SK-N-SH (cell line): ENCODE measurements at regions not wholly inside any gene's neighbourhood (a gene's known extent, or its start where the extent isn't known, plus 50 kb on each side); places are given as distances from the start of the nearest gene placed in this dataset.

Source experiments
- CTCF ChIA-PET: fragments of 300-600, 350-600 bp; formaldehyde crosslinking; extraction: SDS; loops from one replicate; lab custom pipeline; 2021; lab: Yijun Ruan, JAX
- POLR2A ChIA-PET: fragments of 350-600 bp; sonication (Branson Sonifier 250); formaldehyde crosslinking; extraction: SDS; loops from one replicate; lab custom pipeline; 2020; ENCODE audit warnings: antibody characterized with exemption, inconsistent platforms; lab: Yijun Ruan, JAX
- DNase-seq: peaks from one replicate; pipeline ENCODE4 v3.0.0; 2012
- H2AFZ ChIP-seq: fragments of 200-600 bp; sonication (generic); 2 replicates; pipeline ENCODE4 v1.8.1; 2016; ENCODE audit warnings: antibody characterized with exemption, mild to moderate bottlenecking, low read depth
- H3F3A ChIP-seq: fragments of 200-600 bp; sonication (generic); replicated peaks from 2 replicates; pipeline ENCODE3; 2016; ENCODE audit warnings: antibody characterized with exemption, mild to moderate bottlenecking; ENCODE audit not compliant: insufficient read depth
- H3K27ac ChIP-seq, 2 experiments: fragments of 200-500 bp in 1 of 2; fragments of 200-600 bp in 1 of 2; sonication (Bioruptor generic) in 1 of 2; sonication (generic), shearing (Covaris generic) in 1 of 2; 2 replicates each; pipeline versions ENCODE4 v1.5.1 to v1.6.1; 2014 to 2016; ENCODE audit warnings: low read depth in 2 of 2, inconsistent platforms in 1 of 2, low read length in 1 of 2, mild to moderate bottlenecking in 1 of 2, mixed read lengths in 1 of 2
- H3K27me3 ChIP-seq: fragments of 200-600 bp; sonication (generic), shearing (Covaris generic); 2 replicates; pipeline ENCODE4 v1.6.1; 2016; ENCODE audit warnings: mixed run types; ENCODE audit not compliant: insufficient read depth
- H3K36me3 ChIP-seq, 2 experiments: fragments of 200-500 bp in 1 of 2; fragments of 200-600 bp in 1 of 2; sonication (Bioruptor generic) in 1 of 2; sonication (generic) in 1 of 2; replicated peaks in 1 of 2; 2 replicates each; pipeline versions ENCODE3 to v1.5.1; 2014 to 2016; ENCODE audit warnings: low read length in 1 of 2, mild to moderate bottlenecking in 1 of 2; ENCODE audit not compliant: insufficient read depth in 2 of 2, control insufficient read depth in 1 of 2
- H3K4me1 ChIP-seq, 2 experiments: fragments of 200-500 bp in 1 of 2; fragments of 200-600 bp in 1 of 2; sonication (Bioruptor generic) in 1 of 2; sonication (generic), shearing (Covaris generic) in 1 of 2; 2 replicates each; pipeline versions ENCODE4 v1.5.1 to v1.6.1; 2014 to 2016; ENCODE audit warnings: low read depth in 1 of 2, low read length in 1 of 2, mixed run types in 1 of 2; ENCODE audit not compliant: insufficient read depth in 2 of 2, control insufficient read depth in 1 of 2
- H3K4me2 ChIP-seq: fragments of 200-600 bp; sonication (generic), shearing (Covaris generic); 2 replicates; pipeline ENCODE4 v1.6.1; 2017; ENCODE audit warnings: mixed run types
- H3K4me3 ChIP-seq, 2 experiments: fragments of 200-500 bp in 1 of 2; fragments of 200-600 bp in 1 of 2; sonication (Bioruptor generic) in 1 of 2; sonication (generic), shearing (Covaris generic) in 1 of 2; 2 replicates each; pipeline versions ENCODE4 v1.5.1 to v1.8.1; 2014 to 2016; ENCODE audit warnings: low read depth in 2 of 2, inconsistent platforms in 1 of 2, low read length in 1 of 2, mild to moderate bottlenecking in 1 of 2, mixed read lengths in 1 of 2, moderate library complexity in 1 of 2
- H3K79me2 ChIP-seq: fragments of 200-600 bp; sonication (generic); 2 replicates; pipeline ENCODE4 v1.8.1; 2017; ENCODE audit warnings: mild to moderate bottlenecking; ENCODE audit not compliant: insufficient read depth
- H3K9ac ChIP-seq: fragments of 200-600 bp; sonication (generic); 2 replicates; pipeline ENCODE4 v1.6.1; 2017; ENCODE audit warnings: mixed run types
- H3K9me2 ChIP-seq: fragments of 200-600 bp; sonication (generic); 2 replicates; pipeline ENCODE4 v1.6.1; 2017; ENCODE audit warnings: mixed run types
- H3K9me3 ChIP-seq: fragments of 200-600 bp; sonication (generic); 2 replicates; pipeline ENCODE4 v1.6.1; 2017; ENCODE audit warnings: mixed run types, mild to moderate bottlenecking, moderate library complexity
- H4K20me1 ChIP-seq: fragments of 200-600 bp; sonication (generic); 2 replicates; pipeline ENCODE4 v1.6.1; 2017; ENCODE audit warnings: mild to moderate bottlenecking, mixed run types; ENCODE audit not compliant: insufficient read depth
- CHD2 ChIP-seq: fragments of 150-350 bp; IDR thresholded peaks from 2 replicates; pipeline ENCODE4 v1.6.1; 2018; ENCODE audit warnings: low read length; ENCODE audit not compliant: partially characterized antibody
- CTCF ChIP-seq: fragments of 200-600 bp; sonication (generic); IDR thresholded peaks from 2 replicates; pipeline ENCODE4 v1.6.1; 2017; ENCODE audit warnings: antibody characterized with exemption, mild to moderate bottlenecking, moderate library complexity
- ELF1 ChIP-seq: IDR thresholded peaks from 2 replicates; pipeline ENCODE4 v1.4.0; 2012
- FOSL2 ChIP-seq: IDR thresholded peaks from 2 replicates; pipeline ENCODE4 v1.4.0; 2012; ENCODE audit warnings: low read depth, mild to moderate bottlenecking, moderate library complexity, borderline replicate concordance
- FOXM1 ChIP-seq: IDR thresholded peaks from 2 replicates; pipeline ENCODE4 v1.4.0; 2012; ENCODE audit warnings: low read depth, mild to moderate bottlenecking
- MXI1 ChIP-seq: IDR thresholded peaks from 2 replicates; pipeline ENCODE4 v1.6.1; 2012; ENCODE audit warnings: mild to moderate bottlenecking, low read depth, low read length, improper control_type of control experiment
- PBX3 ChIP-seq: IDR thresholded peaks from 2 replicates; pipeline ENCODE4; 2012
- POLR2AphosphoS5 ChIP-seq: IDR thresholded peaks from 2 replicates; pipeline ENCODE4 v1.6.1; 2012; ENCODE audit warnings: low read depth, low read length
- RAD21 ChIP-seq: IDR thresholded peaks from 2 replicates; pipeline ENCODE4 v1.6.1; 2012; ENCODE audit warnings: mild to moderate bottlenecking, low read length
- REST ChIP-seq: IDR thresholded peaks from 2 replicates; pipeline ENCODE4 v1.6.1; 2012; ENCODE audit warnings: mild to moderate bottlenecking, low read depth, low read length, moderate library complexity
- RFX5 ChIP-seq: IDR thresholded peaks from 2 replicates; pipeline ENCODE4 v1.6.1; 2012; ENCODE audit warnings: mild to moderate bottlenecking, improper control_type of control experiment, low read length
- SIN3A ChIP-seq: IDR thresholded peaks from 2 replicates; pipeline ENCODE4 v1.6.1; 2012; ENCODE audit warnings: low read depth, mild to moderate bottlenecking, low read length, moderate library complexity, borderline replicate concordance
- SMC3 ChIP-seq: IDR thresholded peaks from 2 replicates; pipeline ENCODE4 v1.6.1; 2012; ENCODE audit warnings: low read depth, low read length, improper control_type of control experiment
- TCF12 ChIP-seq: IDR thresholded peaks from 2 replicates; pipeline ENCODE4 v1.4.0; 2012
- TEAD4 ChIP-seq: IDR thresholded peaks from 2 replicates; pipeline ENCODE4 v1.4.0; 2012; ENCODE audit warnings: mild to moderate bottlenecking, borderline replicate concordance; ENCODE audit not compliant: insufficient read depth
- WGBS: methylation state at CpG from one replicate; pipeline ENCODE4 v1.1.6; 2017; ENCODE audit warnings: low lambda C conversion rate; 5-methylcytosine and 5-hydroxymethylcytosine counted together

GRCh38 chr10:9807846-9808245 lies 1209.8 kb upstream of the CELF2 start:
- ChIA-PET CTCF (no interaction called here), POLR2A (no interaction called here)
- no peaks in the 10 kb centered on the region for H3K36me3 ChIP-seq
- no peak for DNase-seq
- H3K79me2 ChIP-seq = no peaks in the 10 kb centered on the region
- H3K4me3 ChIP-seq = no peak overlapping the region
- no peak overlapping the region for H3K9ac ChIP-seq
- no peaks in the 10 kb centered on the region for H3K9me2 ChIP-seq
- no peak for TF ChIP-seq POLR2AphosphoS5
- no peak for TF ChIP-seq CTCF
- no peak for TF ChIP-seq CHD2
- TF ChIP-seq FOXM1 = no peak
- TF ChIP-seq RFX5 = no peak
- TF ChIP-seq FOSL2 = no peak
- no peak for TF ChIP-seq RAD21
- no peak for TF ChIP-seq TEAD4
- H4K20me1 ChIP-seq = no peaks in the 10 kb centered on the region
- no peak overlapping the region for H3K27ac ChIP-seq
- H3K4me2 ChIP-seq = no peak overlapping the region
- no peaks in the 10 kb centered on the region for H3K4me1 ChIP-seq
- WGBS = 31% methylated on average over 4 of the region's 4 CpGs
- H3K27me3 ChIP-seq = no peaks in the 10 kb centered on the region
- no peak overlapping the region for H2AFZ ChIP-seq
- H3F3A ChIP-seq = no peaks in the 10 kb centered on the region
- peaks cover 4% of the 10 kb centered on the region; the same call in 1 of the 2 replicates for H3K9me3 ChIP-seq

GRCh38 chr10:9811601-9812000 lies 1206.1 kb upstream of the CELF2 start:
- Histone ChIP-seq H3K9me2 (no peaks in the 10 kb centered on the region), H3K27me3 (no peaks in the 10 kb centered on the region), H3K4me1 (no peaks in the 10 kb centered on the region), H3K79me2 (no peaks in the 10 kb centered on the region), H3K4me3 (no peak overlapping the region), H2AFZ (no peak overlapping the region), H4K20me1 (no peaks in the 10 kb centered on the region), H3K9ac (no peak overlapping the region), H3F3A (no peaks in the 10 kb centered on the region), H3K27ac (no peak overlapping the region), H3K4me2 (no peak overlapping the region), H3K9me3 (0 out of 2 replicates have a peak, but pooled peaks cover 4% of the 10 kb centered on the region), H3K36me3 (no peaks in the 10 kb centered on the region)
- POLR2A ChIA-PET = no interaction called here
- TF ChIP-seq SIN3A (no peak), TCF12 (no peak), MXI1 (no peak), ELF1 (no peak), SMC3 (no peak), REST (no peak), RAD21 (no peak), PBX3 (no peak)
- no peak for DNase-seq
- 56% methylated on average over 4 of the region's 4 CpGs for WGBS
- CTCF ChIA-PET = no interaction called here
